ENCODE measurements at regions not wholly inside any gene's neighbourhood (a gene's known extent, or its start where the extent isn't known, plus 50 kb on each side); places are given as distances from the start of the nearest gene placed in this dataset.
"Not testable (repeated sequence)": the region's sequence is repeated elsewhere in the genome, so short reads cannot be mapped to it uniquely, and the experiment has no call there.

GRCh38 chr2:65890131-65890530 lies 457.7 kb upstream of the SPRED2 start:
- H3K4me3 Mint-ChIP-seq, POLR2A ChIA-PET, ATAC-seq, H3K27ac Mint-ChIP-seq, CTCF ChIA-PET: not testable (repeated sequence)
- Mint-ChIP-seq H3K27me3 (ENCODE audit: low read depth) (peaks cover 10% of the 10 kb centered on the region; the same call in 1 of the 2 replicates), H3K4me1 (peaks cover 13% of the 10 kb centered on the region), H3K36me3 (peaks cover 19% of the 10 kb centered on the region), H3K9me3 (peaks cover 54% of the 10 kb centered on the region)
- DNase-seq (ENCODE audit: low spot score) = peak; percentile 42

GRCh38 chr2:65885266-65885665 lies 452.9 kb upstream of the SPRED2 start:
- peaks cover 8% of the 10 kb centered on the region for H3K4me1 Mint-ChIP-seq
- peak; percentile 79 for ATAC-seq
- CTCF ChIA-PET = interaction anchor here (0.5 kb wide), 1 partner anchor 690 kb away, joined by 3 read pairs; no protein-coding TSS in a partner anchor

More at GRCh38 chr2:65885266-65885665, 452.9 kb upstream of the SPRED2 start:
- TF ChIP-seq ETV6 (CRISPR knock-in tag; IDR thresholded peaks at IDR 0.05) (no peak), ZNF281 (CRISPR knock-in tag; IDR thresholded peaks at IDR 0.05) (no peak), ESRRA (CRISPR knock-in tag; IDR thresholded peaks at IDR 0.05; ENCODE audit: borderline replicate concordance) (no peak), NFATC4 (CRISPR knock-in tag; IDR thresholded peaks at IDR 0.05) (no peak), NR1H2 (CRISPR knock-in tag; IDR thresholded peaks at IDR 0.05) (no peak), MXD4 (CRISPR knock-in tag; IDR thresholded peaks at IDR 0.05; ENCODE audit: borderline replicate concordance) (no peak), ZNF232 (CRISPR knock-in tag; IDR thresholded peaks at IDR 0.05) (no peak), E2F5 (CRISPR knock-in tag; IDR thresholded peaks at IDR 0.05) (no peak), MLX (CRISPR knock-in tag; IDR thresholded peaks at IDR 0.05) (no peak), FOXK1 (CRISPR knock-in tag; IDR thresholded peaks at IDR 0.05) (no peak), CTCF (IDR thresholded peaks at IDR 0.05) (no peak), HMGA2 (CRISPR knock-in tag; IDR thresholded peaks at IDR 0.05) (no peak), ZNF121 (CRISPR knock-in tag; IDR thresholded peaks at IDR 0.05) (no peak), ATF1 (CRISPR knock-in tag; IDR thresholded peaks at IDR 0.05) (no peak), RORB (CRISPR knock-in tag; IDR thresholded peaks at IDR 0.05) (no peak), AR (CRISPR knock-in tag; IDR thresholded peaks at IDR 0.05) (no peak), USF1 (CRISPR knock-in tag; IDR thresholded peaks at IDR 0.05) (no peak)
- H3K4me3 Mint-ChIP-seq = no peak overlapping the region
- H3K27ac Mint-ChIP-seq = no peak overlapping the region
- peaks cover 9% of the 10 kb centered on the region for H3K9me3 Mint-ChIP-seq
- no peaks in the 10 kb centered on the region for H3K36me3 Mint-ChIP-seq
- POLR2A ChIA-PET = no interaction called here
- no peaks in the 10 kb centered on the region for H3K27me3 Mint-ChIP-seq (ENCODE audit: low read depth)
- DNase-seq (ENCODE audit: low spot score) = no peak

Measured in WTC11 (cell line).